H54 (cell line): ENCODE measurements at regions not wholly inside any gene's neighbourhood (a gene's known extent, or its start where the extent isn't known, plus 50 kb on each side); places are given as distances from the start of the nearest gene placed in this dataset.

Source experiments
- DNase-seq: peaks from one replicate; pipeline ENCODE4 v3.0.0; 2011; ENCODE audit warnings: low spot score, mixed read lengths; ENCODE audit not compliant: insufficient read length
- FAIRE-seq: peaks from 3 replicates; lab custom pipeline; 2011; peaks lifted over from hg19 to GRCh38; lab: Jason Lieb, UNC
- POLR2A ChIP-seq: IDR thresholded peaks from 2 replicates; pipeline ENCODE4 v1.6.1; 2011; ENCODE audit warnings: low read depth, mild to moderate bottlenecking, low read length

GRCh38 chr3:118425272-118425837, 609.3 kb downstream of the IGSF11 start:
- FAIRE-seq (no peak), DNase-seq (no peak)
- no peak for TF ChIP-seq POLR2A

- no peak for TF ChIP-seq POLR2A
- no peak for FAIRE-seq
- DNase-seq = no peak
These were observed 600.8 kb downstream of the IGSF11 start for GRCh38 chr3:118433825-118434224.

GRCh38 chr3:118435851-118436350, 598.7 kb downstream of the IGSF11 start:
- TF ChIP-seq POLR2A = no peak
- DNase-seq = no peak
- no peak for FAIRE-seq

GRCh38 chr3:118436697-118437262, 597.9 kb downstream of the IGSF11 start:
- no peak for FAIRE-seq
- DNase-seq = no peak
- TF ChIP-seq POLR2A = no peak

GRCh38 chr3:118445036-118445435, 589.6 kb downstream of the IGSF11 start:
- TF ChIP-seq POLR2A = no peak
- no peak for FAIRE-seq
- DNase-seq = no peak

GRCh38 chr3:118447339-118447738, 587.3 kb downstream of the IGSF11 start:
- DNase-seq = no peak
- FAIRE-seq = no peak
- TF ChIP-seq POLR2A = no peak

GRCh38 chr3:118466795-118467330, 567.8 kb downstream of the IGSF11 start:
- DNase-seq (no peak), FAIRE-seq (no peak)
- no peak for TF ChIP-seq POLR2A

- DNase-seq (no peak), FAIRE-seq (no peak)
- no peak for TF ChIP-seq POLR2A
These were observed 565.8 kb downstream of the IGSF11 start for GRCh38 chr3:118468801-118469200.

GRCh38 chr3:118472586-118472985, 562.1 kb downstream of the IGSF11 start:
- TF ChIP-seq POLR2A = no peak
- DNase-seq (no peak), FAIRE-seq (no peak)

GRCh38 chr3:118473343-118473742, 561.3 kb downstream of the IGSF11 start:
- no peak for TF ChIP-seq POLR2A
- no peak for DNase-seq
- no peak for FAIRE-seq

GRCh38 chr3:118476885-118477618, 557.6 kb downstream of the IGSF11 start:
- DNase-seq (no peak), FAIRE-seq (no peak)

GRCh38 chr3:118477768-118478167, 556.9 kb downstream of the IGSF11 start:
- no peak for TF ChIP-seq POLR2A
- no peak for DNase-seq
- no peak for FAIRE-seq

More at GRCh38 chr3:118476885-118477618, 557.6 kb downstream of the IGSF11 start:
- TF ChIP-seq POLR2A = no peak

- FAIRE-seq = no peak
- DNase-seq = no peak
- TF ChIP-seq POLR2A = no peak
These were observed 555.9 kb downstream of the IGSF11 start for GRCh38 chr3:118478706-118479276.

- no peak for FAIRE-seq
- DNase-seq = no peak
- no peak for TF ChIP-seq POLR2A
These were observed 555.3 kb downstream of the IGSF11 start for GRCh38 chr3:118479376-118479775.
